H1 (cell line): ENCODE measurements at regions not wholly inside any gene's neighbourhood (a gene's known extent, or its start where the extent isn't known, plus 50 kb on each side); places are given as distances from the start of the nearest gene placed in this dataset.

Experiments used
- CTCF ChIA-PET: fragments of 300-600 bp; sonication (Branson Sonifier 250); formaldehyde crosslinking; loops from one replicate; lab custom pipeline; 2021; ENCODE audit not compliant: partially characterized antibody; lab: Charles Lee
- POLR2A ChIA-PET: fragments of 300-600 bp; sonication (Branson Sonifier 250); formaldehyde crosslinking; loops from one replicate; lab custom pipeline; 2021; ENCODE audit warnings: inconsistent platforms; ENCODE audit not compliant: partially characterized antibody; lab: Charles Lee
- DNase-seq, 2 experiments: peaks; one replicate each; pipeline versions ENCODE4 v3.0.0 to v3.0.0-alpha.2; 2010 to 2022; ENCODE audit warnings: low spot score in 2 of 2, low read depth in 1 of 2, mixed read lengths in 1 of 2
- FAIRE-seq: peaks from 2 replicates; lab custom pipeline; 2011; peaks lifted over from hg19 to GRCh38; lab: Jason Lieb, UNC
- H2AFZ ChIP-seq: 2 replicates; pipeline ENCODE4 v1.8.1; 2012; ENCODE audit warnings: low read length, inconsistent platforms
- H2AK5ac ChIP-seq: 2 replicates; pipeline ENCODE4 v1.6.1; 2013; ENCODE audit warnings: low read depth, low read length
- H2BK120ac ChIP-seq: replicated peaks from 2 replicates; pipeline ENCODE3; 2013; ENCODE audit warnings: low read depth, low read length, inconsistent platforms
- H2BK12ac ChIP-seq: 2 replicates; pipeline ENCODE4 v1.6.1; 2013; ENCODE audit warnings: low read depth, low read length
- H2BK15ac ChIP-seq: 2 replicates; pipeline ENCODE4 v1.6.1; 2013; ENCODE audit warnings: low read length
- H2BK20ac ChIP-seq: 2 replicates; pipeline ENCODE4 v1.6.1; 2013; ENCODE audit warnings: low read length
- H2BK5ac ChIP-seq: 2 replicates; pipeline ENCODE4 v1.6.1; 2013; ENCODE audit warnings: low read depth, low read length
- H3K14ac ChIP-seq: 2 replicates; pipeline ENCODE4 v1.6.1; 2013; ENCODE audit warnings: inconsistent platforms; ENCODE audit not compliant: insufficient read length
- H3K18ac ChIP-seq: 2 replicates; pipeline ENCODE4 v1.6.1; 2013; ENCODE audit warnings: low read length; ENCODE audit errors: extremely low read depth
- H3K23ac ChIP-seq: 2 replicates; pipeline ENCODE4 v1.6.1; 2013; ENCODE audit warnings: inconsistent platforms; ENCODE audit not compliant: insufficient read length
- H3K23me2 ChIP-seq: 2 replicates; pipeline ENCODE4 v1.6.1; 2013; ENCODE audit warnings: low read depth, low read length
- H3K27ac ChIP-seq: 2 replicates; pipeline ENCODE4 v1.6.1; 2011; ENCODE audit warnings: low read depth, low read length, inconsistent platforms
- H3K27me3 ChIP-seq, 4 experiments: replicated peaks in 1 of 4; 1 replicate in 1 of 4; 2 replicates in 3 of 4; pipeline versions ENCODE4 v1.6.1 to v1.8.1; 2011 to 2013; ENCODE audit warnings: low read length in 3 of 4, mild to moderate bottlenecking in 3 of 4, inconsistent platforms in 2 of 4, mixed read lengths in 2 of 4, moderate library complexity in 1 of 4; ENCODE audit not compliant: control insufficient read depth in 3 of 4, insufficient read depth in 3 of 4; ENCODE audit errors: extremely low read depth in 1 of 4
- H3K36me3 ChIP-seq, 4 experiments: 2 replicates each; pipeline versions ENCODE4 v1.6.1 to v1.8.1; 2011 to 2013; ENCODE audit warnings: mild to moderate bottlenecking in 4 of 4, low read length in 3 of 4, moderate library complexity in 2 of 4, control low read depth in 1 of 4, inconsistent platforms in 1 of 4; ENCODE audit not compliant: insufficient read depth in 4 of 4, control insufficient read depth in 2 of 4
- H3K4ac ChIP-seq: replicated peaks from 2 replicates; pipeline ENCODE3; 2013; ENCODE audit warnings: low read length, low read depth, mixed read lengths, inconsistent platforms; ENCODE audit not compliant: insufficient read length
- H3K4me1 ChIP-seq, 4 experiments: replicated peaks in 1 of 4; 1 replicate in 1 of 4; 2 replicates in 3 of 4; pipeline versions ENCODE4 v1.6.1 to v1.8.1; 2011 to 2013; ENCODE audit warnings: low read length in 3 of 4, inconsistent platforms in 2 of 4, mixed read lengths in 1 of 4; ENCODE audit not compliant: insufficient read depth in 4 of 4, control insufficient read depth in 3 of 4
- H3K4me2 ChIP-seq, 2 experiments: 2 replicates each; pipeline versions ENCODE4 v1.6.1 to v1.8.1; 2011 to 2013; ENCODE audit warnings: low read depth in 2 of 2, low read length in 2 of 2, control low read depth in 1 of 2, inconsistent platforms in 1 of 2, mild to moderate bottlenecking in 1 of 2; ENCODE audit not compliant: insufficient read depth in 1 of 2
- H3K4me3 ChIP-seq, 4 experiments: fragments of 200-600, 300-600 bp in 1 of 4; sonication (generic), shearing (Covaris generic), sonication (Bioruptor Twin) in 1 of 4; 2 replicates each; pipeline versions ENCODE4 v1.5.1 to v1.8.1; 2011 to 2016; ENCODE audit warnings: low read length in 4 of 4, low read depth in 3 of 4, control low read depth in 2 of 4, inconsistent platforms in 2 of 4, mild to moderate bottlenecking in 2 of 4, mixed read lengths in 1 of 4, moderate library complexity in 1 of 4; ENCODE audit not compliant: insufficient read depth in 2 of 4; ENCODE audit errors: extremely low read depth in 1 of 4
- H3K56ac ChIP-seq: replicated peaks from 2 replicates; pipeline ENCODE3; 2013; ENCODE audit warnings: low read depth, mild to moderate bottlenecking, mixed read lengths, low read length, inconsistent platforms; ENCODE audit not compliant: insufficient read length
- H3K79me1 ChIP-seq: 2 replicates; pipeline ENCODE4 v1.6.1; 2013; ENCODE audit warnings: low read depth, low read length, control low read depth
- H3K79me2 ChIP-seq, 2 experiments: 2 replicates each; pipeline versions ENCODE4 v1.6.1 to v1.8.1; 2012 to 2013; ENCODE audit warnings: low read length in 2 of 2, mild to moderate bottlenecking in 2 of 2, inconsistent platforms in 1 of 2; ENCODE audit not compliant: insufficient read depth in 2 of 2, control insufficient read depth in 1 of 2
- H3K9ac ChIP-seq, 4 experiments: replicated peaks in 1 of 4; 1 replicate in 1 of 4; 2 replicates in 3 of 4; pipeline versions ENCODE4 v1.6.1 to v1.8.1; 2011 to 2013; ENCODE audit warnings: low read depth in 3 of 4, low read length in 3 of 4, control low read depth in 2 of 4, mild to moderate bottlenecking in 2 of 4, moderate library complexity in 2 of 4, inconsistent platforms in 1 of 4; ENCODE audit errors: extremely low read depth in 1 of 4
- H3K9me3 ChIP-seq, 2 experiments: 2 replicates each; pipeline versions ENCODE4 v1.6.1 to v1.8.1; 2012 to 2013; ENCODE audit warnings: mild to moderate bottlenecking in 2 of 2, moderate library complexity in 2 of 2, control low read depth in 1 of 2, inconsistent platforms in 1 of 2, low read depth in 1 of 2, low read length in 1 of 2, mixed read lengths in 1 of 2; ENCODE audit not compliant: insufficient read depth in 2 of 2
- H4K20me1 ChIP-seq, 2 experiments: replicated peaks in 1 of 2; 2 replicates each; pipeline versions ENCODE3 to v1.8.1; 2011 to 2013; ENCODE audit warnings: inconsistent platforms in 2 of 2, low read length in 2 of 2, mild to moderate bottlenecking in 1 of 2; ENCODE audit not compliant: insufficient read depth in 2 of 2, control insufficient read depth in 1 of 2
- H4K5ac ChIP-seq: 2 replicates; pipeline ENCODE4 v1.6.1; 2013; ENCODE audit warnings: low read length, low read depth, mixed read lengths, inconsistent platforms; ENCODE audit not compliant: insufficient read length
- H4K8ac ChIP-seq: 2 replicates; pipeline ENCODE4 v1.8.0; 2013; ENCODE audit warnings: mild to moderate bottlenecking, moderate library complexity, low read length, inconsistent platforms; ENCODE audit not compliant: insufficient read depth; ENCODE audit errors: extremely low read depth
- H4K91ac ChIP-seq: replicated peaks from 2 replicates; pipeline ENCODE3; 2013; ENCODE audit warnings: low read length, mixed read lengths, inconsistent platforms; ENCODE audit not compliant: insufficient read length
- CHD1 ChIP-seq: IDR thresholded peaks from 2 replicates; pipeline ENCODE4 v1.6.1; 2012; ENCODE audit warnings: low read depth, low read length, improper control_type of control experiment
- CTBP2 ChIP-seq: IDR thresholded peaks from 2 replicates; pipeline ENCODE4 v1.7.0; 2011; ENCODE audit warnings: borderline replicate concordance, mild to moderate bottlenecking, moderate library complexity, mixed read lengths, low read length; ENCODE audit not compliant: insufficient read depth, insufficient read length
- E2F6 ChIP-seq: IDR thresholded peaks from 2 replicates; pipeline ENCODE4 v1.6.1; 2012; ENCODE audit warnings: inconsistent platforms
- EP300 ChIP-seq, 2 experiments: IDR thresholded peaks; 1 replicate in 1 of 2; 2 replicates in 1 of 2; pipeline ENCODE4 v1.6.1; 2011 to 2012; ENCODE audit warnings: low read depth in 2 of 2, low read length in 2 of 2, mild to moderate bottlenecking in 2 of 2, borderline replicate concordance in 1 of 2, inconsistent platforms in 1 of 2, moderate library complexity in 1 of 2
- GABPA ChIP-seq: IDR thresholded peaks from 2 replicates; pipeline ENCODE4 v1.6.1; 2011; ENCODE audit warnings: mild to moderate bottlenecking, low read length, moderate library complexity, borderline replicate concordance; ENCODE audit not compliant: insufficient read depth
- GTF2F1 ChIP-seq: IDR thresholded peaks from 2 replicates; pipeline ENCODE4 v1.6.1; 2012; ENCODE audit warnings: low read depth, low read length, improper control_type of control experiment, borderline replicate concordance
- PHF8 ChIP-seq: fragments of 200-600 bp; sonication (generic); conservative IDR thresholded peaks from 2 replicates; pipeline ENCODE4 v1.7.1; 2012; ENCODE audit warnings: low read depth, mild to moderate bottlenecking, inconsistent platforms, low read length, moderate library complexity
- SAP30 ChIP-seq: fragments of 300-600 bp; sonication (generic); IDR thresholded peaks from 2 replicates; pipeline ENCODE4 v1.7.1; 2012; ENCODE audit warnings: low read length, moderate library complexity, mild to moderate bottlenecking, inconsistent platforms; ENCODE audit not compliant: insufficient read depth, insufficient replicate concordance
- SP4 ChIP-seq: IDR thresholded peaks from 2 replicates; pipeline ENCODE4 v1.6.1; 2012; ENCODE audit warnings: low read length, inconsistent platforms
- SUZ12 ChIP-seq: fragments of 200-600 bp; sonication (generic); IDR thresholded peaks from 2 replicates; pipeline ENCODE4 v1.6.1; 2012; ENCODE audit warnings: mild to moderate bottlenecking, inconsistent platforms, low read length, moderate library complexity, mixed read lengths
- TBP ChIP-seq: IDR thresholded peaks from 2 replicates; pipeline ENCODE4 v1.6.1; 2011; ENCODE audit warnings: low read depth, low read length, improper control_type of control experiment
- ZNF274 ChIP-seq: IDR thresholded peaks from 2 replicates; pipeline ENCODE4 v1.7.0; 2012; ENCODE audit warnings: low read length, borderline replicate concordance; ENCODE audit errors: extremely low read depth

- Histone ChIP-seq H2BK120ac (no peak overlapping the region), H4K91ac (no peak overlapping the region), H3K9me3 (no peaks in the 10 kb centered on the region), H3K4me2 (no peak overlapping the region), H3K56ac (no peak overlapping the region), H3K27me3 (peaks cover 15 to 27% (median 26%) of the 10 kb centered on the region in 4 experiments; a peak in 5 of 7 replicates), H3K79me1 (no peaks in the 10 kb centered on the region), H3K9ac (no peak overlapping the region), H2AK5ac (no peak overlapping the region), H3K14ac (no peak overlapping the region), H3K4me3 (no peak overlapping the region), H2BK5ac (no peak overlapping the region), H3K18ac (no peak overlapping the region), H3K4me1 (no peaks in the 10 kb centered on the region; a peak in 1 of 7 replicates), H4K5ac (no peak overlapping the region), H2BK20ac (no peak overlapping the region), H3K23ac (no peak overlapping the region), H2BK12ac (no peak overlapping the region), H3K4ac (no peak overlapping the region), H2AFZ (no peak overlapping the region), H2BK15ac (no peak overlapping the region), H3K23me2 (no peaks in the 10 kb centered on the region), H4K8ac (no peak overlapping the region), H4K20me1 (no peaks in the 10 kb centered on the region), H3K36me3 (no peaks in the 10 kb centered on the region), H3K27ac (no peak overlapping the region), H3K79me2 (no peaks in the 10 kb centered on the region)
- CTCF ChIA-PET: interaction anchor here (1.2 kb wide), 1 partner anchor 434 kb away, joined by 3 read pairs; no protein-coding TSS in a partner anchor
- DNase-seq (no peak), FAIRE-seq (no peak)
- POLR2A ChIA-PET: no interaction called here
- no peak for TF ChIP-seq GTF2F1
- no peak for TF ChIP-seq SP4
- TF ChIP-seq ZNF274: no peak
- no peak for TF ChIP-seq CTBP2
- no peak for TF ChIP-seq SUZ12
- no peak for TF ChIP-seq SAP30
- no peak for TF ChIP-seq CHD1
- TF ChIP-seq PHF8: no peak
- TF ChIP-seq GABPA: no peak
- TF ChIP-seq E2F6: no peak
- no peak for TF ChIP-seq TBP
- no peak for TF ChIP-seq EP300 (IDR thresholded peaks at IDR 0.05; ENCODE audit: borderline replicate concordance in 1 of 2, low read depth in 2 of 2, low read length in 2 of 2)
Measured at GRCh38 chrX:69256291-69256565, 91.0 kb upstream of the PJA1 start.
